Adrenal gland (tissue), 5 donors: ENCODE measurements at regions not wholly inside any gene's neighbourhood (a gene's known extent, or its start where the extent isn't known, plus 50 kb on each side); places are given as distances from the start of the nearest gene placed in this dataset.

Source experiments
- POLR2A ChIP-seq, 2 donors: fragments of 450-650 bp; IDR thresholded peaks; one replicate each; pipeline ENCODE4 v1.6.1; 2017; ENCODE audit warnings: antibody characterized with exemption in 2 of 2, mild to moderate bottlenecking in 2 of 2, moderate library complexity in 1 of 2
- TF ChIP-seq, protein P1 (sequence below), 6 experiments: fragments of 450-650 bp in 4 of 6; fragments of 200-600 bp in 2 of 6; sonication (generic) in 1 of 6; IDR thresholded peaks; 1 replicate in 5 of 6; 2 replicates in 1 of 6; pipeline versions ENCODE4 v1.5.1 to v1.8.0; 2016 to 2021; ENCODE audit warnings: antibody characterized with exemption in 6 of 6, mild to moderate bottlenecking in 2 of 6, moderate library complexity in 1 of 6
- donor health status: DM: no; HTN: no; CAD: no.

DNA sequence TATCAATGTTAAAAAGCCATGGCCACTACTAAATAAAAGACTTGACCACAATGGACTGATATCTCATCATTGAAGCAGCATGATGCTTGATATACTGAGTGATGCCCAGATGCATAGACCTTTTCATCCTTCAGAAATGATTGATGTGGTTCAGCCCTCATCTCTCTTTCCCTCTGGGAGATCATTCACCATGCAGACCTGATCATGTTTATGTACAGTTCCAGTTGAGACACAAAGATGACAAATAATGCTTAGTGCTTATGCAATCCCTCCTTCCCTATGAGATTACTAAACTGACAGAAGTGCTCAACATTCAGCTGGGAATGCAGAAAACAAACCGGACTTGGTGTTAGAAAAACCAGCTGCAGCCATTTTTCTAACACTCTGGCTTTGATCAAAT is 91.9 kb upstream of the TLR4 start:
- TF ChIP-seq, protein P1, sequence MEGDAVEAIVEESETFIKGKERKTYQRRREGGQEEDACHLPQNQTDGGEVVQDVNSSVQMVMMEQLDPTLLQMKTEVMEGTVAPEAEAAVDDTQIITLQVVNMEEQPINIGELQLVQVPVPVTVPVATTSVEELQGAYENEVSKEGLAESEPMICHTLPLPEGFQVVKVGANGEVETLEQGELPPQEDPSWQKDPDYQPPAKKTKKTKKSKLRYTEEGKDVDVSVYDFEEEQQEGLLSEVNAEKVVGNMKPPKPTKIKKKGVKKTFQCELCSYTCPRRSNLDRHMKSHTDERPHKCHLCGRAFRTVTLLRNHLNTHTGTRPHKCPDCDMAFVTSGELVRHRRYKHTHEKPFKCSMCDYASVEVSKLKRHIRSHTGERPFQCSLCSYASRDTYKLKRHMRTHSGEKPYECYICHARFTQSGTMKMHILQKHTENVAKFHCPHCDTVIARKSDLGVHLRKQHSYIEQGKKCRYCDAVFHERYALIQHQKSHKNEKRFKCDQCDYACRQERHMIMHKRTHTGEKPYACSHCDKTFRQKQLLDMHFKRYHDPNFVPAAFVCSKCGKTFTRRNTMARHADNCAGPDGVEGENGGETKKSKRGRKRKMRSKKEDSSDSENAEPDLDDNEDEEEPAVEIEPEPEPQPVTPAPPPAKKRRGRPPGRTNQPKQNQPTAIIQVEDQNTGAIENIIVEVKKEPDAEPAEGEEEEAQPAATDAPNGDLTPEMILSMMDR (IDR thresholded peaks at IDR 0.05), result no peak
- TF ChIP-seq POLR2A (IDR thresholded peaks at IDR 0.05), result no peak
